ENCODE measurements at regions not wholly inside any gene's neighbourhood (a gene's known extent, or its start where the extent isn't known, plus 50 kb on each side); places are given as distances from the start of the nearest gene placed in this dataset.

- H3K9me3 ChIP-seq (ENCODE audit: insufficient read depth, low read length) = no peaks in the 10 kb centered on the region
- H3K36me3 ChIP-seq (ENCODE audit: low read length) = no peaks in the 10 kb centered on the region
- no peaks in the 10 kb centered on the region for H4K20me1 ChIP-seq (ENCODE audit: low read depth, low read length)
- no peaks in the 10 kb centered on the region for H3F3A ChIP-seq (ENCODE audit: insufficient read depth)
- H3K9me2 ChIP-seq (replicated peaks; ENCODE audit: insufficient read depth, low read length) = no peaks in the 10 kb centered on the region
- H3K4me2 ChIP-seq (ENCODE audit: low read depth, low read length, poor library complexity, severe bottlenecking) = peak overlapping the region; percentile 57
- peak overlapping the region; percentile 16 for H3K4me3 ChIP-seq (ENCODE audit: insufficient read depth, low read length, poor library complexity, severe bottlenecking)
- TF ChIP-seq EZH2phosphoT487 (conservative IDR thresholded peaks at IDR 0.05; ENCODE audit: low read length) (no peak), CTCF (IDR thresholded peaks at IDR 0.05; ENCODE audit: insufficient read depth, low read length, poor library complexity, severe bottlenecking) (no peak)
- peak overlapping the region; percentile 27 for H2AFZ ChIP-seq (ENCODE audit: low read depth, low read length, severe bottlenecking)
- no peaks in the 10 kb centered on the region for H3K79me2 ChIP-seq (ENCODE audit: insufficient read depth, low read length)
- peak overlapping the region; percentile 23; the same call in 1 of the 2 replicates for H3K9ac ChIP-seq (ENCODE audit: low read length)
- no peaks in the 10 kb centered on the region for H3K27me3 ChIP-seq (ENCODE audit: low read length)
- peak overlapping the region; percentile 47; the same call in 1 of the 2 replicates for H3K27ac ChIP-seq (ENCODE audit: low read depth, low read length)
These were observed 222.6 kb downstream of the BCAS1 start for GRCh38 chr20:53847837-53848170.

GRCh38 chr20:53847139-53847836, 223.1 kb downstream of the BCAS1 start:
- Histone ChIP-seq H4K20me1 (ENCODE audit: low read depth, low read length) (no peaks in the 10 kb centered on the region), H3K9ac (ENCODE audit: low read length) (peak overlapping the region; percentile 23; the same call in 1 of the 2 replicates), H3K27ac (ENCODE audit: low read depth, low read length) (peak overlapping the region; percentile 47; the same call in 1 of the 2 replicates), H3K79me2 (ENCODE audit: insufficient read depth, low read length) (no peaks in the 10 kb centered on the region), H3K9me2 (replicated peaks; ENCODE audit: insufficient read depth, low read length) (no peaks in the 10 kb centered on the region), H3K4me3 (ENCODE audit: insufficient read depth, low read length, poor library complexity, severe bottlenecking) (peak overlapping the region; percentile 16), H3K9me3 (ENCODE audit: insufficient read depth, low read length) (no peaks in the 10 kb centered on the region), H3K27me3 (ENCODE audit: low read length) (no peaks in the 10 kb centered on the region), H2AFZ (ENCODE audit: low read depth, low read length, severe bottlenecking) (peak overlapping the region; percentile 27), H3K4me2 (ENCODE audit: low read depth, low read length, poor library complexity, severe bottlenecking) (peak overlapping the region; percentile 57), H3K36me3 (ENCODE audit: low read length) (no peaks in the 10 kb centered on the region), H3F3A (ENCODE audit: insufficient read depth) (no peaks in the 10 kb centered on the region; the same call in 1 of the 2 replicates)
- TF ChIP-seq CTCF (IDR thresholded peaks at IDR 0.05; ENCODE audit: insufficient read depth, low read length, poor library complexity, severe bottlenecking) (no peak), EZH2phosphoT487 (conservative IDR thresholded peaks at IDR 0.05; ENCODE audit: low read length) (no peak)

GRCh38 chr20:53846640-53847039, 223.8 kb downstream of the BCAS1 start:
- 0 out of 2 replicates have a peak overlapping the region, but pooled peaks have one; percentile 47 for H3K27ac ChIP-seq (ENCODE audit: low read depth, low read length)
- no peak for TF ChIP-seq EZH2phosphoT487 (conservative IDR thresholded peaks at IDR 0.05; ENCODE audit: low read length)
- no peak for TF ChIP-seq CTCF (IDR thresholded peaks at IDR 0.05; ENCODE audit: insufficient read depth, low read length, poor library complexity, severe bottlenecking)
- no peak overlapping the region for H2AFZ ChIP-seq (ENCODE audit: low read depth, low read length, severe bottlenecking)
- peak overlapping the region; percentile 57 for H3K4me2 ChIP-seq (ENCODE audit: low read depth, low read length, poor library complexity, severe bottlenecking)
- H3K4me3 ChIP-seq (ENCODE audit: insufficient read depth, low read length, poor library complexity, severe bottlenecking) = no peak overlapping the region
- H3K9ac ChIP-seq (ENCODE audit: low read length) = 0 out of 2 replicates have a peak overlapping the region, but pooled peaks have one; percentile 23
- no peaks in the 10 kb centered on the region; the same call in 1 of the 2 replicates for H3F3A ChIP-seq (ENCODE audit: insufficient read depth)
- no peaks in the 10 kb centered on the region for H3K9me2 ChIP-seq (replicated peaks; ENCODE audit: insufficient read depth, low read length)
- H4K20me1 ChIP-seq (ENCODE audit: low read depth, low read length) = no peaks in the 10 kb centered on the region
- no peaks in the 10 kb centered on the region for H3K36me3 ChIP-seq (ENCODE audit: low read length)
- H3K9me3 ChIP-seq (ENCODE audit: insufficient read depth, low read length) = no peaks in the 10 kb centered on the region
- no peaks in the 10 kb centered on the region for H3K27me3 ChIP-seq (ENCODE audit: low read length)
- H3K79me2 ChIP-seq (ENCODE audit: insufficient read depth, low read length) = no peaks in the 10 kb centered on the region

All from SU-DHL-6 (cell line).